ENCODE measurements at regions not wholly inside any gene's neighbourhood (a gene's known extent, or its start where the extent isn't known, plus 50 kb on each side); places are given as distances from the start of the nearest gene placed in this dataset.

DNA sequence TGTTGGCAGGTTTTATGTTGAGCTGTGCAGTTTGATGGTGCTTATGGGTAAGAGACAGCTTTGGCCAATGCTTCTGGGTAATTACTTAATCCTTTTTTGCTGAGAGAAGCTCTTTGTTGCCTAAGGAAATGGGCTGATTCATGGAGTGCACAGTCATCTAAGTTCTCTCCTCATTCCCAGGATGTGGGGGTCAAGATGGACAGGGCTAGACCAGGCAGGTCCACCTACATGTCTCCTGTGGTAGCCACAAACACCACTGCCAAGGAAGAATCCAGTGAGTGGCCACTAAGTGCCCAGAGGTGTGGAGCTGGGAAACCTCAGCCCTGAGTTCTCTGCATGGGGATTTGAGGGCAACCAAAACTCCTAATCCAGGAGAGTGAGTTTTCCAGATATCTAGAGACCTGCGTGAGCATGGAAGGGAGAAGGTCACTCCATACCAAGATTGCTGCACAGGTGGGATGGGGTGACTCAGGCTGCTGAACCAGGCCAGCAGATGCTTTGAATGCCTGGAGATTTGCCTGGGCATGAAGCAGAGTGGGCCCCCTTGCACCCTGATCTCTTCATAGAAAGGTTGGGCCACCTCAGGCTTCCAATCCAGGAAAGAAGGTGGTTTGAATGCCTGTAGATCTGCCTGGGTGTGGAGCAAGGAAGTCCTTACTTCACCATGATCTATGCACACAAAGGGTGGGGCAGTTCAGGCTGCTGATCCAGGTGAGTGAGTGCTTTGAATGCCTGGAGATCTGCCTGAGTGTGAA lies 234.8 kb upstream of the GNPDA2 start:
- no peak for TF ChIP-seq Cebpa-rat (IDR thresholded peaks at IDR 0.05)
- no peak overlapping the region for H3K9ac ChIP-seq
- no peaks in the 10 kb centered on the region for H3K4me1 ChIP-seq
- no peaks in the 10 kb centered on the region for H4K20me1 ChIP-seq
- no peak overlapping the region for H3K27ac ChIP-seq
- no peak overlapping the region for H3K4me3 ChIP-seq
- H3K4me2 ChIP-seq: no peak overlapping the region
- H3K27me3 ChIP-seq: no peaks in the 10 kb centered on the region
- H3K9me3 ChIP-seq: peaks cover 10% of the 10 kb centered on the region
- no peaks in the 10 kb centered on the region for H3K36me3 ChIP-seq

DNA sequence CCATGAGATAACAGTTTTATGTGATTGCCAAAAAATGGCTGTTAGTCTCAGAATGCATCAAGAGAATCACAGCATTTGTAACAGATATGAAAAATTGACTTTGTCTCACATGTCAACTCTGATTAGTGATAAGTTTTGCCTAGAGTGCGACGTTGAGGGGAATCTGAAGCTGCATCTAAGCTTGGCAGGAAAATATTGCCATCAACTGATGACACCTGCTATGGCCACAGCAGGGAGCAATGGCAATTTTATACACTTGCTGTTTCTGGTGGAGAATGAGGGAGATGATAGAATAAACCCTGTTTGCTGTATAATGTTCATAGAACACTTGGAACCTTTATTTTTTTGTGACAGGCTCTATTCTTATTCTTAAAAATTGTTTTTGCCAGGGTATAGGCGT lies 205.4 kb upstream of the GNPDA2 start:
- no peak for TF ChIP-seq Cebpa-rat (IDR thresholded peaks at IDR 0.05)
- Histone ChIP-seq H4K20me1 (no peaks in the 10 kb centered on the region), H3K36me3 (no peaks in the 10 kb centered on the region), H3K27me3 (no peaks in the 10 kb centered on the region), H3K4me3 (no peak overlapping the region), H3K9ac (no peak overlapping the region), H3K4me2 (no peak overlapping the region), H3K9me3 (no peaks in the 10 kb centered on the region), H3K27ac (no peak overlapping the region), H3K4me1 (no peaks in the 10 kb centered on the region)

DNA sequence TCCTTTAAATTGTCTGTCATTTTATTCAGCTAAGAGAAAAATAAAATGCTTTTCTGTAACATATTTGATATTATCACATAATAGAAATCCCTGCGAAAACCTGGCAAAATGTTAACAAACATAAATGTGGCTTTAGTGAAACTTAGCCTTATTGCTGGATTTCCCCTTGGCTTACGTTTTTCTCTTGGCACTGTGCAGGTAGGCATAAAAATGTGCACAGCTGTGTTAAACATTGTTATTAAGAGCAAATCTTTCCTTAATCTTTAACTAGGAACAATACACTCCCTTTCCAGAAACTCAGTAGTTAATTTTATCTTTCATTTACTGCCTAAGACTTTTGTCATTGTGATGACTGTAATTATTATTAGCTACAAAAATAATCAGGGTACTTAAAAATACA lies 202.4 kb upstream of the GNPDA2 start:
- H3K9me3 ChIP-seq: no peaks in the 10 kb centered on the region
- H3K9ac ChIP-seq: no peak overlapping the region
- no peaks in the 10 kb centered on the region for H3K4me1 ChIP-seq
- H4K20me1 ChIP-seq: no peaks in the 10 kb centered on the region
- H3K27me3 ChIP-seq: no peaks in the 10 kb centered on the region
- H3K27ac ChIP-seq: no peak overlapping the region
- H3K36me3 ChIP-seq: no peaks in the 10 kb centered on the region
- H3K4me3 ChIP-seq: no peak overlapping the region
- TF ChIP-seq Cebpa-rat (IDR thresholded peaks at IDR 0.05): no peak
- no peak overlapping the region for H3K4me2 ChIP-seq

- Histone ChIP-seq H3K36me3 (no peaks in the 10 kb centered on the region), H3K27me3 (no peaks in the 10 kb centered on the region), H3K4me1 (no peaks in the 10 kb centered on the region), H4K20me1 (no peaks in the 10 kb centered on the region), H3K9me3 (no peaks in the 10 kb centered on the region), H3K4me2 (no peak overlapping the region), H3K9ac (no peak overlapping the region), H3K4me3 (no peak overlapping the region), H3K27ac (no peak overlapping the region)
- no peak for TF ChIP-seq Cebpa-rat (IDR thresholded peaks at IDR 0.05)
These were observed 201.3 kb upstream of the GNPDA2 start for GRCh38 chr4:44927399-44928380.

DNA sequence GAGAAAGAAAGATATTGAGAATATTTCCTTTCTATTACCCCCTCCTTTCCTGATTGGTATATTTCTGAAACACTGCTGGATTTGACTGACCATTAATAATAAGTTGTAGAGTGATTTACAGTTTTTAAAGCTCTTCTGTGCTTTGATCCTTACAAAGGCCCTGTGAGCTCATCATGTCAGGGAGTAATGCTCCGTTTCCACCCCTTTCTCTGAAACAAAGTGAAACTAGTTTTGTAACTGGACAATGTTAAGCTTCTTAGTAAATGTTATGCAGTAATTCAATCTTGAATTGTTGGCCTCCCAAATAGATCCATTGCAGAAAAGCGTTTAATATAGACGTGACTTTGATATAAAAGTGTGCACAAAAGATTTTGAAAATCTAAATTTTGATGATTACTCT lies 190.1 kb upstream of the GNPDA2 start:
- H3K4me1 ChIP-seq: no peaks in the 10 kb centered on the region
- H3K9me3 ChIP-seq: no peaks in the 10 kb centered on the region
- H3K27me3 ChIP-seq: no peaks in the 10 kb centered on the region
- no peak overlapping the region for H3K27ac ChIP-seq
- H3K4me3 ChIP-seq: peak overlapping the region; percentile 39; the same call in 1 of the 2 replicates
- no peak overlapping the region for H3K9ac ChIP-seq
- no peak for TF ChIP-seq Cebpa-rat (IDR thresholded peaks at IDR 0.05)
- no peaks in the 10 kb centered on the region for H4K20me1 ChIP-seq
- H3K4me2 ChIP-seq: peak overlapping the region; percentile 31
- no peaks in the 10 kb centered on the region for H3K36me3 ChIP-seq

GRCh38 chr4:44914748-44915147 lies 188.4 kb upstream of the GNPDA2 start:
- no peak for TF ChIP-seq Cebpa-rat (IDR thresholded peaks at IDR 0.05)
- Histone ChIP-seq H3K4me2 (no peak overlapping the region), H3K9me3 (no peaks in the 10 kb centered on the region), H3K9ac (no peak overlapping the region), H4K20me1 (no peaks in the 10 kb centered on the region), H3K36me3 (no peaks in the 10 kb centered on the region), H3K4me1 (no peaks in the 10 kb centered on the region), H3K4me3 (no peak overlapping the region), H3K27me3 (no peaks in the 10 kb centered on the region), H3K27ac (no peak overlapping the region)

- no peaks in the 10 kb centered on the region for H3K4me1 ChIP-seq
- H3K4me2 ChIP-seq: no peak overlapping the region
- H4K20me1 ChIP-seq: no peaks in the 10 kb centered on the region
- H3K4me3 ChIP-seq: no peak overlapping the region
- no peaks in the 10 kb centered on the region for H3K27me3 ChIP-seq
- H3K9ac ChIP-seq: no peak overlapping the region
- H3K36me3 ChIP-seq: no peaks in the 10 kb centered on the region
- no peak overlapping the region for H3K27ac ChIP-seq
- no peaks in the 10 kb centered on the region for H3K9me3 ChIP-seq
- TF ChIP-seq Cebpa-rat (IDR thresholded peaks at IDR 0.05): no peak
These were observed 187.9 kb upstream of the GNPDA2 start for GRCh38 chr4:44914223-44914622.

GRCh38 chr4:44912980-44913379 lies 186.6 kb upstream of the GNPDA2 start:
- Histone ChIP-seq H3K9ac (no peak overlapping the region), H3K27ac (no peak overlapping the region), H3K27me3 (no peaks in the 10 kb centered on the region), H4K20me1 (no peaks in the 10 kb centered on the region), H3K36me3 (no peaks in the 10 kb centered on the region), H3K9me3 (no peaks in the 10 kb centered on the region), H3K4me2 (no peak overlapping the region), H3K4me1 (no peaks in the 10 kb centered on the region), H3K4me3 (no peak overlapping the region)
- TF ChIP-seq Cebpa-rat (IDR thresholded peaks at IDR 0.05): no peak

DNA sequence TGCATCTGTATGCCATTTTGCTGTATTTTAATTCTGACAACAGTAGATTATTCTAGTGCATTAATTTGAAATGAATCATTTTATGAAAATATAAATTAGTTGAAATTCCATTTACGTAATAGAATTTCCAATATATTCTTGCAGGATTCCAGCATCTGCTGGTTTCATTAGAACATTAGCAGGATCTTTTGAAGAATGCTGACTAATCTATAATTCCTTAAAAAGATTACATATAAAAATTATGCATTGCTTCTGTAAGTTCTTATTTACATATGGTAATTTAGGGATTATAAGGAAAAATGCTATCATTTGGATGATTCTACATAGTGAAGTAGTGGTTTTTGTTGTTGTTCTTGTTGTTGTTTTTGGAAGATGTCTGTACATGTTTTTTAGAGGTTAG lies 182.2 kb upstream of the GNPDA2 start:
- H3K4me2 ChIP-seq: no peak overlapping the region
- H4K20me1 ChIP-seq: no peaks in the 10 kb centered on the region
- no peak for TF ChIP-seq Cebpa-rat (IDR thresholded peaks at IDR 0.05)
- no peak overlapping the region for H3K4me3 ChIP-seq
- no peaks in the 10 kb centered on the region for H3K9me3 ChIP-seq
- H3K27me3 ChIP-seq: no peaks in the 10 kb centered on the region
- H3K36me3 ChIP-seq: no peaks in the 10 kb centered on the region
- no peaks in the 10 kb centered on the region for H3K4me1 ChIP-seq
- no peak overlapping the region for H3K9ac ChIP-seq
- H3K27ac ChIP-seq: no peak overlapping the region

GRCh38 chr4:44872246-44872645 lies 145.9 kb upstream of the GNPDA2 start:
- Histone ChIP-seq H3K4me3 (no peak overlapping the region), H3K4me1 (no peaks in the 10 kb centered on the region), H3K27ac (no peak overlapping the region), H3K4me2 (no peak overlapping the region), H3K36me3 (no peaks in the 10 kb centered on the region), H3K9ac (no peak overlapping the region), H3K9me3 (no peaks in the 10 kb centered on the region), H4K20me1 (no peaks in the 10 kb centered on the region), H3K27me3 (no peaks in the 10 kb centered on the region)
- TF ChIP-seq Cebpa-rat (IDR thresholded peaks at IDR 0.05): no peak
